SK-N-SH treated with all-trans-retinoic acid at 6 μM for 48 hours (cell line): ENCODE measurements at regions not wholly inside any gene's neighbourhood (a gene's known extent, or its start where the extent isn't known, plus 50 kb on each side); places are given as distances from the start of the nearest gene placed in this dataset.

Source experiments
- ESRRG ChIP-seq: fragments of 250-450 bp; sonication (Bioruptor Pico); IDR thresholded peaks from 2 replicates; pipeline ENCODE4 v1.6.1; 2021; ENCODE audit warnings: mild to moderate bottlenecking
- OSR1 ChIP-seq: fragments of 250-450 bp; sonication (Bioruptor Pico); IDR thresholded peaks from 2 replicates; pipeline ENCODE4 v1.8.0; 2022; ENCODE audit warnings: moderate library complexity, mild to moderate bottlenecking, inconsistent platforms
- TCF4 ChIP-seq: fragments of 250-450 bp; sonication (Bioruptor Pico); IDR thresholded peaks from 2 replicates; pipeline ENCODE4 v1.8.0; 2021; ENCODE audit warnings: mild to moderate bottlenecking, moderate library complexity, borderline replicate concordance
- TOX ChIP-seq: fragments of 250-450 bp; sonication (Bioruptor Pico); IDR thresholded peaks from 2 replicates; pipeline ENCODE4 v1.8.0; 2021; ENCODE audit warnings: mild to moderate bottlenecking, moderate library complexity, borderline replicate concordance
- ZFP3 ChIP-seq: fragments of 250-450 bp; sonication (Bioruptor Pico); IDR thresholded peaks from 2 replicates; pipeline ENCODE4 v1.5.0; 2020; ENCODE audit warnings: mild to moderate bottlenecking, moderate library complexity
- ZNF565 ChIP-seq: fragments of 450-650 bp; formaldehyde crosslinking; conservative IDR thresholded peaks from 2 replicates; pipeline ENCODE4 v1.5.0; 2020; ENCODE audit warnings: low read depth, mild to moderate bottlenecking, moderate library complexity
- ZNF70 ChIP-seq: fragments of 450-650 bp; formaldehyde crosslinking; IDR thresholded peaks from 2 replicates; pipeline ENCODE4 v1.5.0; 2020; ENCODE audit warnings: mild to moderate bottlenecking, moderate library complexity
- ZNF8 ChIP-seq: fragments of 450-650 bp; formaldehyde crosslinking; IDR thresholded peaks from 2 replicates; pipeline ENCODE4 v1.5.0; 2020; ENCODE audit warnings: mild to moderate bottlenecking, moderate library complexity
- TF ChIP-seq, protein P1 (sequence below): fragments of 250-450 bp; sonication (Bioruptor Pico); IDR thresholded peaks from 2 replicates; pipeline ENCODE4 v1.8.0; 2020; ENCODE audit warnings: mild to moderate bottlenecking, moderate library complexity, borderline replicate concordance

DNA sequence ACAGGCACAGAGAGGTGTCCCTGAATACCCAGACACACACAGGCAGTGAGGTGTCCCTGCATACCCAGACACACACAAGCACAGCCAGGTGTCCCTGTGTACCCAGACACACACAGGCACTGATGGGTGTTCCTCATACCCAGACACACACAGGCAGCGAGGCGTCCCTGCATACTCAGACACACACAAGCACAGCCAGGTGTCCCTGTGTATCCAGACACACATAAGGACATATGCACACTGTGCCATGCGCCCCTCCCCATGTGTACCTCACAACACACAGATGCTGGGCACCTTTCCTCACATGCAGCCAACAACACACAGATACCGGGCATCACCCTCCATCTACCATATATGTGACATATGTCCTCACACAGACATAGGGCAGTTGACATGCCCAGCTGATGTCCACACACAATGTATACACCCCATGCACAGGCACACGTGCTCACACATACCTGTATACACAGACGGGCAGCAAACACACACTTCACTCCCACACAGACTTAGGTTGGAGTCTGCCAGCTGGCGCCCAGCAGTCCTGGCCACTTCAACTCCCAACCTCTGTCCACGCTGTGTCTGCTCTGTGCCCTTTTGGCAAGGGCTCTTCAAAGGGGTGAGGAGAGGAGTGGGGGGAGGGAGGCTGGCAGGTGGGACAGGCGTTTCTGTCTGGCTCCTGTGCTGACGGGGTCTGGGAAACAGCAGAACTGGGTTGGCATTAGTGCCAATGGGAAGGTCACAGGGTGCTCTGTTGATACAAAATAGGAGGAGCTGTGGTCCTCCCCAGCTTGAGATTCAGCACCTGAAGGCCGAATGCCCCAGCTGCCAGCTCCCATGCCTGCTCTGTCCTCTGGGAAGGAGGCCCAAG is 69.4 kb upstream of the ALX4 start:
- TF ChIP-seq TCF4 (CRISPR knock-in tag) (no peak), ZNF8 (CRISPR knock-in tag) (no peak), ZFP3 (CRISPR knock-in tag) (no peak), TOX (no peak), ZNF70 (CRISPR knock-in tag) (no peak), ESRRG (CRISPR knock-in tag) (no peak), OSR1 (no peak), ZNF565 (CRISPR knock-in tag) (no peak)
- TF ChIP-seq, protein P1, sequence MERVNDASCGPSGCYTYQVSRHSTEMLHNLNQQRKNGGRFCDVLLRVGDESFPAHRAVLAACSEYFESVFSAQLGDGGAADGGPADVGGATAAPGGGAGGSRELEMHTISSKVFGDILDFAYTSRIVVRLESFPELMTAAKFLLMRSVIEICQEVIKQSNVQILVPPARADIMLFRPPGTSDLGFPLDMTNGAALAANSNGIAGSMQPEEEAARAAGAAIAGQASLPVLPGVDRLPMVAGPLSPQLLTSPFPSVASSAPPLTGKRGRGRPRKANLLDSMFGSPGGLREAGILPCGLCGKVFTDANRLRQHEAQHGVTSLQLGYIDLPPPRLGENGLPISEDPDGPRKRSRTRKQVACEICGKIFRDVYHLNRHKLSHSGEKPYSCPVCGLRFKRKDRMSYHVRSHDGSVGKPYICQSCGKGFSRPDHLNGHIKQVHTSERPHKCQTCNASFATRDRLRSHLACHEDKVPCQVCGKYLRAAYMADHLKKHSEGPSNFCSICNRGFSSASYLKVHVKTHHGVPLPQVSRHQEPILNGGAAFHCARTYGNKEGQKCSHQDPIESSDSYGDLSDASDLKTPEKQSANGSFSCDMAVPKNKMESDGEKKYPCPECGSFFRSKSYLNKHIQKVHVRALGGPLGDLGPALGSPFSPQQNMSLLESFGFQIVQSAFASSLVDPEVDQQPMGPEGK: no peak
